KMS-11 (cell line): ENCODE measurements at regions not wholly inside any gene's neighbourhood (a gene's known extent, or its start where the extent isn't known, plus 50 kb on each side); places are given as distances from the start of the nearest gene placed in this dataset.

Experiments used
- H2AFZ ChIP-seq: fragments of 200-600 bp; sonication (generic); 2 replicates; pipeline ENCODE4 v1.6.1; 2016; ENCODE audit warnings: antibody characterized with exemption, mixed run types, low read depth
- H3K27ac ChIP-seq: fragments of 200-600 bp; sonication (generic); 2 replicates; pipeline ENCODE4 v1.6.1; 2016; ENCODE audit warnings: mild to moderate bottlenecking, mixed run types
- H3K27me3 ChIP-seq: fragments of 200-600 bp; sonication (generic); 2 replicates; pipeline ENCODE4 v1.6.1; 2017; ENCODE audit warnings: mild to moderate bottlenecking, low read depth, mixed run types, moderate library complexity; ENCODE audit not compliant: insufficient read depth
- H3K36me3 ChIP-seq: fragments of 200-600 bp; sonication (generic); 2 replicates; pipeline ENCODE4 v1.6.1; 2017; ENCODE audit warnings: mild to moderate bottlenecking, mixed run types; ENCODE audit not compliant: insufficient read depth
- H3K4me1 ChIP-seq: fragments of 200-600 bp; sonication (generic); 2 replicates; pipeline ENCODE4 v1.6.1; 2016; ENCODE audit warnings: mild to moderate bottlenecking, low read depth, mixed run types; ENCODE audit not compliant: poor library complexity, severe bottlenecking
- H3K4me2 ChIP-seq: fragments of 200-600 bp; sonication (generic); 2 replicates; pipeline ENCODE4 v1.7.0; 2016; ENCODE audit warnings: mild to moderate bottlenecking, mixed run types
- H3K4me3 ChIP-seq: fragments of 200-600 bp; sonication (generic); IDR thresholded peaks from 2 replicates; pipeline ENCODE4 v1.6.1; 2017; ENCODE audit warnings: low read depth, low read length, mixed read lengths; ENCODE audit not compliant: insufficient read depth
- H3K79me2 ChIP-seq: fragments of 200-600 bp; sonication (generic); 2 replicates; pipeline ENCODE4 v1.6.1; 2016; ENCODE audit warnings: low read depth, mixed run types; ENCODE audit not compliant: insufficient read depth
- H3K9ac ChIP-seq: fragments of 200-600 bp; sonication (generic); 2 replicates; pipeline ENCODE4 v1.6.1; 2016; ENCODE audit warnings: mild to moderate bottlenecking, mixed run types
- H4K20me1 ChIP-seq: fragments of 200-600 bp; sonication (generic); 2 replicates; pipeline ENCODE4 v1.6.1; 2016; ENCODE audit warnings: mild to moderate bottlenecking, mixed run types; ENCODE audit not compliant: insufficient read depth
- TF ChIP-seq, protein P1 (sequence below): fragments of 200-600 bp; sonication (generic); conservative IDR thresholded peaks from 2 replicates; pipeline ENCODE4 v1.6.1; 2017; ENCODE audit warnings: low read depth, mild to moderate bottlenecking, antibody characterized with exemption, low read length, moderate library complexity, mixed read lengths

- H3K79me2 ChIP-seq = no peaks in the 10 kb centered on the region
- no peak overlapping the region for H3K27ac ChIP-seq
- no peak overlapping the region for H2AFZ ChIP-seq
- H3K4me1 ChIP-seq = no peaks in the 10 kb centered on the region
- H3K4me3 ChIP-seq = no peak overlapping the region
- no peaks in the 10 kb centered on the region for H4K20me1 ChIP-seq
- no peak overlapping the region for H3K9ac ChIP-seq
- no peaks in the 10 kb centered on the region for H3K36me3 ChIP-seq
- no peaks in the 10 kb centered on the region for H3K27me3 ChIP-seq
- H3K4me2 ChIP-seq = no peak overlapping the region
- TF ChIP-seq, protein P1, sequence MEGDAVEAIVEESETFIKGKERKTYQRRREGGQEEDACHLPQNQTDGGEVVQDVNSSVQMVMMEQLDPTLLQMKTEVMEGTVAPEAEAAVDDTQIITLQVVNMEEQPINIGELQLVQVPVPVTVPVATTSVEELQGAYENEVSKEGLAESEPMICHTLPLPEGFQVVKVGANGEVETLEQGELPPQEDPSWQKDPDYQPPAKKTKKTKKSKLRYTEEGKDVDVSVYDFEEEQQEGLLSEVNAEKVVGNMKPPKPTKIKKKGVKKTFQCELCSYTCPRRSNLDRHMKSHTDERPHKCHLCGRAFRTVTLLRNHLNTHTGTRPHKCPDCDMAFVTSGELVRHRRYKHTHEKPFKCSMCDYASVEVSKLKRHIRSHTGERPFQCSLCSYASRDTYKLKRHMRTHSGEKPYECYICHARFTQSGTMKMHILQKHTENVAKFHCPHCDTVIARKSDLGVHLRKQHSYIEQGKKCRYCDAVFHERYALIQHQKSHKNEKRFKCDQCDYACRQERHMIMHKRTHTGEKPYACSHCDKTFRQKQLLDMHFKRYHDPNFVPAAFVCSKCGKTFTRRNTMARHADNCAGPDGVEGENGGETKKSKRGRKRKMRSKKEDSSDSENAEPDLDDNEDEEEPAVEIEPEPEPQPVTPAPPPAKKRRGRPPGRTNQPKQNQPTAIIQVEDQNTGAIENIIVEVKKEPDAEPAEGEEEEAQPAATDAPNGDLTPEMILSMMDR = no peak
Measured at GRCh38 chr13:92938486-92939020, 288.1 kb upstream of the GPC6 start.

GRCh38 chr13:92941167-92941566 lies 285.4 kb upstream of the GPC6 start:
- Histone ChIP-seq H4K20me1 (no peaks in the 10 kb centered on the region), H3K4me1 (no peaks in the 10 kb centered on the region), H2AFZ (no peak overlapping the region), H3K4me2 (no peak overlapping the region), H3K4me3 (no peak overlapping the region), H3K27ac (no peak overlapping the region), H3K79me2 (no peaks in the 10 kb centered on the region), H3K36me3 (no peaks in the 10 kb centered on the region), H3K9ac (no peak overlapping the region), H3K27me3 (no peaks in the 10 kb centered on the region)
- TF ChIP-seq, protein P1 = no peak

DNA sequence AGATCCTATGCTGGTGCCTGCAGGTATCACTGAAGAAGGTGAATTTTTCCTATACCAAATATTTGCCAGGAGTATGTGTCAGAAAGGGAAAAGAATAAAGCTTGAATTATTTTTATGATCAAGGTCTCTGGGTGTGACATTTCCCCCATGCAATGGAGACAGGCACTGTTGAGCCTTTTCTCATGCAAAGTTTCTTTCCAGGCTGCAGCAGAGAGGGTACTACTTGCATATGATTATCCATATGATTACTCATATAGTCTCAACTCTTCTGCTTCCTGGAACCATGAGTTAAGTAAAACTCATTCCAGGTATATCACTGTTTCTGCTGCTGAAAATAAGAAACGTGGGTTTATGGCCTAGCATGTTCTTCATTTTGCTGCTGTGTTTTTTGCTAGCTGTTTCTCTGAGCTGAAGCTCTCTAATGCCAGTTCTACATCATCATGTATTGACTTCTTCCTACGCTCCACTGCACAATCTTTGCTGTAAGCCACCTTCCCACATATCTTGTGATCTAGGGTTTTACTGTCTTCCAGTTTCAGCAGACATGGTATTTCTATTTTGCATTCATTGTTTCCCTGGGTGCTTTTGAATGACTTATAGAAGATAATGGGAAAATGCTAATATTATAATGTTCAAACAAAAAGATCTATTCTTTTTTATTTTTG lies 278.7 kb upstream of the GPC6 start:
- Histone ChIP-seq H3K36me3 (no peaks in the 10 kb centered on the region), H4K20me1 (no peaks in the 10 kb centered on the region), H3K27me3 (no peaks in the 10 kb centered on the region), H3K9ac (no peak overlapping the region), H3K79me2 (no peaks in the 10 kb centered on the region), H3K27ac (no peak overlapping the region), H3K4me2 (no peak overlapping the region), H3K4me3 (no peak overlapping the region), H3K4me1 (no peaks in the 10 kb centered on the region), H2AFZ (no peak overlapping the region)
- TF ChIP-seq, protein P1 = no peak

GRCh38 chr13:92950771-92951170 lies 275.8 kb upstream of the GPC6 start:
- no peak overlapping the region for H3K4me3 ChIP-seq
- no peak overlapping the region for H3K27ac ChIP-seq
- H4K20me1 ChIP-seq = no peaks in the 10 kb centered on the region
- no peak overlapping the region for H2AFZ ChIP-seq
- no peak overlapping the region for H3K4me2 ChIP-seq
- H3K9ac ChIP-seq = no peak overlapping the region
- no peaks in the 10 kb centered on the region for H3K27me3 ChIP-seq
- no peaks in the 10 kb centered on the region for H3K36me3 ChIP-seq
- TF ChIP-seq, protein P1 = no peak
- H3K79me2 ChIP-seq = no peaks in the 10 kb centered on the region
- H3K4me1 ChIP-seq = no peaks in the 10 kb centered on the region
